IMR-90 (cell line): ENCODE measurements at regions not wholly inside any gene's neighbourhood (a gene's known extent, or its start where the extent isn't known, plus 50 kb on each side); places are given as distances from the start of the nearest gene placed in this dataset.

Experiments
- ATAC-seq: fragments of 200-7000 bp; cut with Tn5 transposase; 2 replicates; pipeline ENCODE4 v1.9.1; 2020; ENCODE audit warnings: low read depth, mild to moderate bottlenecking, moderate library complexity
- BruUV-seq: library from RNA; stranded (reverse); fragments of 400-500 nt; replicated peaks from 2 replicates; lab custom pipeline; 2021; lab: Mats Ljungman, UMichigan
- CTCF ChIA-PET: fragments of 300-600 bp; formaldehyde crosslinking; extraction: SDS; loops from one replicate; lab custom pipeline; 2021; ENCODE audit warnings: antibody characterized with exemption; lab: Yijun Ruan, JAX
- POLR2A ChIA-PET: fragments of 300-600 bp; sonication (Branson Sonifier 250); formaldehyde crosslinking; loops from one replicate; lab custom pipeline; 2022; ENCODE audit warnings: antibody characterized with exemption; ENCODE audit not compliant: unreplicated experiment; lab: Charles Lee
- DNase-seq: peaks from one replicate; pipeline ENCODE4 v3.0.0; 2013
- H2AFZ ChIP-seq: replicated peaks from 2 replicates; pipeline ENCODE3; 2013; ENCODE audit warnings: low read length, mild to moderate bottlenecking; ENCODE audit not compliant: poor library complexity
- H2AK5ac ChIP-seq: 2 replicates; pipeline ENCODE4 v1.6.1; 2013; ENCODE audit warnings: low read depth, low read length, inconsistent platforms
- H2AK9ac ChIP-seq: replicated peaks from 2 replicates; pipeline ENCODE3; 2013; ENCODE audit warnings: mild to moderate bottlenecking, low read depth, low read length, moderate library complexity; ENCODE audit not compliant: poor library complexity
- H2BK120ac ChIP-seq: 2 replicates; pipeline ENCODE4 v1.6.1; 2013; ENCODE audit warnings: low read depth, low read length, inconsistent platforms
- H2BK15ac ChIP-seq: 3 replicates; pipeline ENCODE4 v1.6.1; 2013; ENCODE audit warnings: low read depth, low read length, inconsistent platforms
- H2BK20ac ChIP-seq: 2 replicates; pipeline ENCODE4 v1.6.1; 2013; ENCODE audit warnings: low read depth, mild to moderate bottlenecking, inconsistent platforms, low read length, moderate library complexity
- H2BK5ac ChIP-seq: 2 replicates; pipeline ENCODE4 v1.6.1; 2013; ENCODE audit warnings: mild to moderate bottlenecking, low read depth, low read length, inconsistent platforms; ENCODE audit not compliant: poor library complexity, severe bottlenecking
- H3K14ac ChIP-seq: replicated peaks from 2 replicates; pipeline ENCODE4 v1.6.1; 2013; ENCODE audit warnings: low read depth, low read length, inconsistent platforms
- H3K18ac ChIP-seq: 2 replicates; pipeline ENCODE4 v1.6.1; 2013; ENCODE audit warnings: low read depth, low read length, control low read depth
- H3K23ac ChIP-seq: 2 replicates; pipeline ENCODE4 v1.6.1; 2013; ENCODE audit warnings: low read depth, low read length, inconsistent platforms
- H3K27ac ChIP-seq: 2 replicates; pipeline ENCODE4 v1.5.1; 2013; ENCODE audit warnings: mild to moderate bottlenecking, control low read depth, low read length; ENCODE audit not compliant: insufficient read depth
- H3K27me3 ChIP-seq: 2 replicates; pipeline ENCODE4 v1.6.1; 2013; ENCODE audit warnings: low read length; ENCODE audit not compliant: control insufficient read depth, insufficient read depth
- H3K36me3 ChIP-seq: 2 replicates; pipeline ENCODE4 v1.6.1; 2013; ENCODE audit warnings: low read length, mixed read lengths; ENCODE audit not compliant: control insufficient read depth, insufficient read depth
- H3K4ac ChIP-seq: 2 replicates; pipeline ENCODE4 v1.6.1; 2013; ENCODE audit warnings: low read depth, low read length, inconsistent platforms
- H3K4me1 ChIP-seq: 2 replicates; pipeline ENCODE4 v1.6.1; 2013; ENCODE audit warnings: low read length, mixed read lengths; ENCODE audit not compliant: control insufficient read depth, insufficient read depth
- H3K4me2 ChIP-seq: 2 replicates; pipeline ENCODE4 v1.6.1; 2013; ENCODE audit warnings: low read depth, mild to moderate bottlenecking, control low read depth, low read length, moderate library complexity
- H3K4me3 ChIP-seq: 2 replicates; pipeline ENCODE4 v1.5.1; 2013; ENCODE audit warnings: low read depth, mild to moderate bottlenecking, control low read depth, low read length, moderate library complexity; ENCODE audit not compliant: insufficient read depth
- H3K56ac ChIP-seq: 2 replicates; pipeline ENCODE4 v1.6.1; 2013; ENCODE audit warnings: low read length, inconsistent platforms; ENCODE audit not compliant: insufficient read depth; ENCODE audit errors: extremely low read depth
- H3K79me1 ChIP-seq, 2 experiments: 2 replicates each; pipeline ENCODE4 v1.6.1; 2013; ENCODE audit warnings: low read length in 2 of 2, inconsistent platforms in 1 of 2, low read depth in 1 of 2
- H3K9ac ChIP-seq: 2 replicates; pipeline ENCODE4 v1.6.1; 2013; ENCODE audit warnings: low read depth, low read length, control low read depth
- H3K9me1 ChIP-seq: 2 replicates; pipeline ENCODE4 v1.6.1; 2013; ENCODE audit warnings: low read length, inconsistent platforms; ENCODE audit not compliant: insufficient read depth
- H3K9me3 ChIP-seq: 2 replicates; pipeline ENCODE4 v1.6.1; 2013; ENCODE audit warnings: low read length; ENCODE audit not compliant: control insufficient read depth, insufficient read depth
- H4K20me1 ChIP-seq: 2 replicates; pipeline ENCODE4 v1.6.1; 2013; ENCODE audit warnings: low read length, inconsistent platforms; ENCODE audit not compliant: insufficient read depth
- H4K5ac ChIP-seq: 2 replicates; pipeline ENCODE4 v1.6.1; 2013; ENCODE audit warnings: mild to moderate bottlenecking, low read depth, low read length, control low read depth
- H4K8ac ChIP-seq, 2 experiments: 2 replicates each; pipeline ENCODE4 v1.6.1; 2013; ENCODE audit warnings: low read depth in 2 of 2, low read length in 2 of 2, control low read depth in 1 of 2, inconsistent platforms in 1 of 2
- H4K91ac ChIP-seq: 2 replicates; pipeline ENCODE4 v1.6.1; 2013; ENCODE audit warnings: low read depth, low read length, inconsistent platforms; ENCODE audit not compliant: insufficient read depth
- BHLHE40 ChIP-seq: fragments of 150-350 bp; IDR thresholded peaks from 2 replicates; pipeline ENCODE4 v1.6.1; 2016; ENCODE audit warnings: mild to moderate bottlenecking, low read depth, low read length
- CEBPB ChIP-seq: IDR thresholded peaks from 2 replicates; pipeline ENCODE4 v1.6.1; 2012; ENCODE audit warnings: low read depth, low read length, improper control_type of control experiment
- CHD1 ChIP-seq: IDR thresholded peaks from 2 replicates; pipeline ENCODE4 v1.6.1; 2012; ENCODE audit warnings: low read depth, low read length, improper control_type of control experiment
- FOS ChIP-seq: fragments of 150-350 bp; IDR thresholded peaks from 2 replicates; pipeline ENCODE4 v1.6.1; 2016; ENCODE audit warnings: low read depth, low read length
- MAFK ChIP-seq: IDR thresholded peaks from 2 replicates; pipeline ENCODE4 v1.6.1; 2012; ENCODE audit warnings: low read depth, low read length, improper control_type of control experiment
- MAZ ChIP-seq: IDR thresholded peaks from 2 replicates; pipeline ENCODE4 v1.6.1; 2012; ENCODE audit warnings: low read depth, mild to moderate bottlenecking, low read length, improper control_type of control experiment, moderate library complexity, borderline replicate concordance
- MXI1 ChIP-seq: IDR thresholded peaks from 2 replicates; pipeline ENCODE4 v1.6.1; 2012; ENCODE audit warnings: low read depth, mild to moderate bottlenecking, low read length, moderate library complexity, borderline replicate concordance
- NFE2L2 ChIP-seq: fragments of 150-350 bp; IDR thresholded peaks from 2 replicates; pipeline ENCODE4 v1.6.1; 2016; ENCODE audit warnings: low read depth, mild to moderate bottlenecking, low read length
- POLR2A ChIP-seq: IDR thresholded peaks from 2 replicates; pipeline ENCODE4 v1.6.1; 2012; ENCODE audit warnings: mild to moderate bottlenecking, low read depth, low read length
- RAD21 ChIP-seq: IDR thresholded peaks from 2 replicates; pipeline ENCODE4 v1.6.1; 2012; ENCODE audit warnings: low read length, improper control_type of control experiment
- RCOR1 ChIP-seq: IDR thresholded peaks from 2 replicates; pipeline ENCODE4 v1.6.1; 2012; ENCODE audit warnings: mild to moderate bottlenecking, low read length, improper control_type of control experiment; ENCODE audit not compliant: insufficient replicate concordance
- RFX5 ChIP-seq: IDR thresholded peaks from 2 replicates; pipeline ENCODE4 v1.8.0; 2012; ENCODE audit warnings: low read depth, mild to moderate bottlenecking, low read length, moderate library complexity
- SMC3 ChIP-seq: fragments of 150-350 bp; IDR thresholded peaks from 2 replicates; pipeline ENCODE4 v1.6.1; 2016; ENCODE audit warnings: low read depth, mild to moderate bottlenecking, antibody characterized with exemption, low read length, moderate library complexity
- dilution Hi-C: fragments of 300-500 bp; cut with HindIII; formaldehyde crosslinking; loops from one replicate; pipeline ENCODE4 v1.14.3; 2018; ENCODE audit warnings: low sequenced_read_pairs; ENCODE audit not compliant: unreplicated experiment
- in situ Hi-C: fragments of 300-500 bp; cut with MboI; formaldehyde crosslinking; loops from 3 replicates; pipeline ENCODE4 v1.14.3; 2019; ENCODE audit warnings: low sequenced_read_pairs, inconsistent platforms, mixed read lengths
- intact Hi-C: fragments of 100-400 bp; cut with micrococcal nuclease; formaldehyde crosslinking; loops from 2 replicates; pipeline ENCODE4 v1.10.0; 2022
- TF ChIP-seq, protein P1 (sequence below): fragments of 150-350 bp; IDR thresholded peaks from 2 replicates; pipeline ENCODE4 v1.6.1; 2016; ENCODE audit warnings: low read depth, mild to moderate bottlenecking, low read length, moderate library complexity, borderline replicate concordance
- TF ChIP-seq, protein P2 (sequence below): fragments of 150-350 bp; IDR thresholded peaks from 2 replicates; pipeline ENCODE4 v1.6.1; 2017; ENCODE audit warnings: mild to moderate bottlenecking, antibody characterized with exemption, low read length, low read depth
- TF ChIP-seq, protein P3 (sequence below): conservative IDR thresholded peaks from 2 replicates; pipeline ENCODE4 v1.5.1; 2012; ENCODE audit warnings: mild to moderate bottlenecking, low read depth, low read length, improper control_type of control experiment

DNA sequence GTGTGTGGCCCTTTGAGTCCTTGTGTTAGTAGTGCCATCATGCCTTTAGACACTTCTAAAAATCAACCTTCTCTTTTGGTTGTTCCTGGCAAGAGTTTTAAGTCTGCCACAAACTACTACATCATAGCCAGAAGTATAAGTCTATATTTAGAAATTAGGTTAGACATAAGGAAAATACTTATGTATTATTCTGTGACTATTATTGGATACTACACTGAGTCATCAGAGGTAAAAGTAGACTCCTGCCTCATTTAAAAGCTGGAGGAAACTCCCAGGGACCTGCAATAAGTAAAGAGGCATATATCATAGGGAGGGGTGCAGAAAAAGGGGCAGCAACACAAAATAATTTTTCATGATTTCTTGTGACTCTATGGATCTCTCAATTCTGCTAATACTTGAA is 99.4 kb upstream of the OSR1 start:
- Histone ChIP-seq H3K36me3 (no peaks in the 10 kb centered on the region), H4K91ac (no peak overlapping the region), H2BK20ac (no peak overlapping the region), H4K5ac (no peak overlapping the region), H4K20me1 (no peaks in the 10 kb centered on the region), H3K9me1 (no peaks in the 10 kb centered on the region), H2BK120ac (no peak overlapping the region), H4K8ac (no peak overlapping the region), H3K9me3 (peaks cover 2% of the 10 kb centered on the region; the same call in 1 of the 2 replicates), H3K18ac (no peak overlapping the region), H2BK5ac (no peak overlapping the region), H3K79me1 (no peaks in the 10 kb centered on the region), H3K9ac (no peak overlapping the region), H3K4me3 (no peak overlapping the region), H2AK9ac (no peak overlapping the region), H2AK5ac (no peak overlapping the region), H3K27me3 (peaks cover 7% of the 10 kb centered on the region), H3K56ac (no peak overlapping the region), H3K27ac (no peak overlapping the region), H2BK15ac (no peak overlapping the region), H3K14ac (no peak overlapping the region), H3K23ac (no peak overlapping the region), H3K4ac (no peak overlapping the region), H3K4me1 (no peaks in the 10 kb centered on the region), H3K4me2 (no peak overlapping the region), H2AFZ (no peak overlapping the region)
- TF ChIP-seq NFE2L2 (no peak), RAD21 (no peak), CEBPB (no peak), MXI1 (no peak), MAFK (no peak), BHLHE40 (no peak), POLR2A (no peak), RFX5 (no peak), MAZ (no peak), FOS (no peak), RCOR1 (no peak), CHD1 (no peak), SMC3 (no peak)
- TF ChIP-seq, protein P1, sequence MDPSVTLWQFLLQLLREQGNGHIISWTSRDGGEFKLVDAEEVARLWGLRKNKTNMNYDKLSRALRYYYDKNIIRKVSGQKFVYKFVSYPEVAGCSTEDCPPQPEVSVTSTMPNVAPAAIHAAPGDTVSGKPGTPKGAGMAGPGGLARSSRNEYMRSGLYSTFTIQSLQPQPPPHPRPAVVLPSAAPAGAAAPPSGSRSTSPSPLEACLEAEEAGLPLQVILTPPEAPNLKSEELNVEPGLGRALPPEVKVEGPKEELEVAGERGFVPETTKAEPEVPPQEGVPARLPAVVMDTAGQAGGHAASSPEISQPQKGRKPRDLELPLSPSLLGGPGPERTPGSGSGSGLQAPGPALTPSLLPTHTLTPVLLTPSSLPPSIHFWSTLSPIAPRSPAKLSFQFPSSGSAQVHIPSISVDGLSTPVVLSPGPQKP, result no peak
- TF ChIP-seq, protein P2, sequence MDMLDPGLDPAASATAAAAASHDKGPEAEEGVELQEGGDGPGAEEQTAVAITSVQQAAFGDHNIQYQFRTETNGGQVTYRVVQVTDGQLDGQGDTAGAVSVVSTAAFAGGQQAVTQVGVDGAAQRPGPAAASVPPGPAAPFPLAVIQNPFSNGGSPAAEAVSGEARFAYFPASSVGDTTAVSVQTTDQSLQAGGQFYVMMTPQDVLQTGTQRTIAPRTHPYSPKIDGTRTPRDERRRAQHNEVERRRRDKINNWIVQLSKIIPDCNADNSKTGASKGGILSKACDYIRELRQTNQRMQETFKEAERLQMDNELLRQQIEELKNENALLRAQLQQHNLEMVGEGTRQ, result no peak
- TF ChIP-seq, protein P3, sequence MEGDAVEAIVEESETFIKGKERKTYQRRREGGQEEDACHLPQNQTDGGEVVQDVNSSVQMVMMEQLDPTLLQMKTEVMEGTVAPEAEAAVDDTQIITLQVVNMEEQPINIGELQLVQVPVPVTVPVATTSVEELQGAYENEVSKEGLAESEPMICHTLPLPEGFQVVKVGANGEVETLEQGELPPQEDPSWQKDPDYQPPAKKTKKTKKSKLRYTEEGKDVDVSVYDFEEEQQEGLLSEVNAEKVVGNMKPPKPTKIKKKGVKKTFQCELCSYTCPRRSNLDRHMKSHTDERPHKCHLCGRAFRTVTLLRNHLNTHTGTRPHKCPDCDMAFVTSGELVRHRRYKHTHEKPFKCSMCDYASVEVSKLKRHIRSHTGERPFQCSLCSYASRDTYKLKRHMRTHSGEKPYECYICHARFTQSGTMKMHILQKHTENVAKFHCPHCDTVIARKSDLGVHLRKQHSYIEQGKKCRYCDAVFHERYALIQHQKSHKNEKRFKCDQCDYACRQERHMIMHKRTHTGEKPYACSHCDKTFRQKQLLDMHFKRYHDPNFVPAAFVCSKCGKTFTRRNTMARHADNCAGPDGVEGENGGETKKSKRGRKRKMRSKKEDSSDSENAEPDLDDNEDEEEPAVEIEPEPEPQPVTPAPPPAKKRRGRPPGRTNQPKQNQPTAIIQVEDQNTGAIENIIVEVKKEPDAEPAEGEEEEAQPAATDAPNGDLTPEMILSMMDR, result no peak
- ChIA-PET CTCF (no interaction called here), POLR2A (no interaction called here)
- in situ Hi-C loops, result no loop called here
- ATAC-seq (no peak), DNase-seq (no peak)
- dilution Hi-C loops, result no loop called here
- intact Hi-C loops, result no loop called here
- no TSS peak for BruUV-seq
